HG02938 (cell line): ENCODE measurements at regions not wholly inside any gene's neighbourhood (a gene's known extent, or its start where the extent isn't known, plus 50 kb on each side); places are given as distances from the start of the nearest gene placed in this dataset.

Source experiments
- ATAC-seq: cut with Tn5 transposase; IDR thresholded peaks from one replicate; pipeline ENCODE4 v1.9.1; 2021; ENCODE audit warnings: mild to moderate bottlenecking, moderate library complexity; ENCODE audit not compliant: unreplicated experiment

- peak; percentile 46 for ATAC-seq
Observed at GRCh38 chr4:104942990-104943743, 203.5 kb upstream of the TET2 start.

GRCh38 chr4:104944596-104944995 is 202.1 kb upstream of the TET2 start:
- ATAC-seq: no peak

- ATAC-seq: peak; percentile 44
Observed at GRCh38 chr4:104964410-104965175, 182.1 kb upstream of the TET2 start.

GRCh38 chr4:104966349-104967033 is 180.2 kb upstream of the TET2 start:
- ATAC-seq: peak; percentile 98

GRCh38 chr4:104967034-104967401 is 179.7 kb upstream of the TET2 start:
- ATAC-seq: peak; percentile 18

- no peak for ATAC-seq
Observed at GRCh38 chr4:104969394-104970082, 177.1 kb upstream of the TET2 start.

GRCh38 chr4:104971462-104971861 is 175.2 kb upstream of the TET2 start:
- ATAC-seq: no peak

- no peak for ATAC-seq
Observed at GRCh38 chr4:104973708-104974107, 173.0 kb upstream of the TET2 start.

GRCh38 chr4:104975617-104976016 is 171.1 kb upstream of the TET2 start:
- ATAC-seq: no peak

- ATAC-seq: peak; percentile 51
Observed at GRCh38 chr4:104976262-104976661, 170.4 kb upstream of the TET2 start.

GRCh38 chr4:104979083-104979760 is 167.5 kb upstream of the TET2 start:
- no peak for ATAC-seq

- ATAC-seq: no peak
Observed at GRCh38 chr4:104983615-104984179, 163.0 kb upstream of the TET2 start.

GRCh38 chr4:104986306-104986705 is 160.4 kb upstream of the TET2 start:
- no peak for ATAC-seq

- ATAC-seq: no peak
Observed at GRCh38 chr4:104989371-104989770, 157.3 kb upstream of the TET2 start.

- no peak for ATAC-seq
Observed at GRCh38 chr4:105002278-105002677, 144.4 kb upstream of the TET2 start.

- no peak for ATAC-seq
Observed at GRCh38 chr4:105014234-105014633, 132.4 kb upstream of the TET2 start.

GRCh38 chr4:105014635-105015034 is 132.0 kb upstream of the TET2 start:
- no peak for ATAC-seq

GRCh38 chr4:105015750-105016149 is 130.9 kb upstream of the TET2 start:
- ATAC-seq: no peak

GRCh38 chr4:105022811-105023667 is 123.6 kb upstream of the TET2 start:
- ATAC-seq: no peak
